IPS-18c (cell line): ENCODE measurements at regions not wholly inside any gene's neighbourhood (a gene's known extent, or its start where the extent isn't known, plus 50 kb on each side); places are given as distances from the start of the nearest gene placed in this dataset.
"Not testable (repeated sequence)": the region's sequence is repeated elsewhere in the genome, so short reads cannot be mapped to it uniquely, and the experiment has no call there.

ENCODE experiments used
- H3K4me3 ChIP-seq: 2 replicates; pipeline ENCODE4 v1.7.0; 2013; ENCODE audit warnings: low read depth, mild to moderate bottlenecking, low read length, moderate library complexity; ENCODE audit not compliant: insufficient read depth
- H3K9me3 ChIP-seq: one replicate; pipeline ENCODE4 v1.6.1; 2013; ENCODE audit warnings: mild to moderate bottlenecking, low read length, moderate library complexity; ENCODE audit not compliant: control insufficient read depth, insufficient read depth

DNA sequence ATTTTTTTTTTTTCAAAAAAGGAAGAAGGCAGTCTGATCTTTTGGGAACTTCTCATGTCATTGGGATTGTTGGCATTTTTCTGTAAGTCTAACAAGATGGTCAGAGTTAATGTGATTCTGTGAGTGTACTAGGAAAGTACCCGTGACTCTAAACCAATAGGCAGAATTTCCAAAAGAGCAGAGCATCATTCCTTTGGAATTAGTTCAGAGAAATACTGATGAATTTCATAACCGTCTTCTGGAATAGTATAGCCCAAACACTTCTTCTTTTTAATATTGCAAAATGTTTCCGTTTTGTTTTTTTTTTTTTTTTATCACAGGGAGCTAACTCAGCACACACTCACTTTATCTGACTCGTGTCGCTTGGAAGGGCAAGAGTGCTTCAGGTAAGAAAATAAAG is 407.4 kb downstream of the DTWD2 start:
- Histone ChIP-seq H3K4me3 (no peak overlapping the region), H3K9me3 (no peaks in the 10 kb centered on the region)

DNA sequence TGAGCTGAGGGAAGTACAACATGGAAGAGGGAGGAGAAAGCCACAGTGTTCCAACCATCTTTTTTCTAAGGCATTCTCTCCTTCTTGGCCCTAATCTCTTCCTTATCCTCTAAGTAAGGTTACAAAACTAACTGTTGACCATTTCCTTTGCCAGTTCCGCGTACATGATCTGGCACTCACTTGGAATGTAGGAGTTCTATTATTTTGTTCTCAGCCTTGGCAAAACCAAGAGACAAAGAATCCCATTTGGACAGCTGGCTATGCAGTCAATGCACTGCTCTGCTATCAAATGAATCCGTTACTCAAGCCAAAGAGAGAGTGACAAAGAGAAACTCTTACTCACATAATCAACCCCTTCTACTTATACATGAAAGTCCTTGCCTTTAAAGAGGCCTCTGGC is 410.3 kb downstream of the DTWD2 start:
- no peak overlapping the region for H3K4me3 ChIP-seq
- no peaks in the 10 kb centered on the region for H3K9me3 ChIP-seq

DNA sequence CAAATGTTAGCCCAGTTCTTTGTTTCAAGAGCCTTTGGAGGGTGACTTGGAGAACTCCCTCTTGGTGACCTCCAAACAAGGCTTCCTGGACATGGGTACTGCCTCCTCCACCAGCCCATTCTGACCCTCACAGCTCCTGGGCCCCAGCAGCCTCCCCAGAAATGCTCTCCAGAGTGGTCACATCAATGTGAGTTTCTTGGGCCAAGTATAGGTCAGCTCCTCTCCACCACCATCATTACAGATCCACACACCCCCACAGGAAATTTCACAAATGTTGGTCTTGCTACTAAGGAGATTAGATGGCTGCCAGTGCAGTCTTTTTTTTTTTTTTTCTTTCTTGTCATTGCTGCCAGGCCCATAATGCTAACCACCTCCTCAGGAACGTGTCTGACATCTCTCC is 410.7 kb downstream of the DTWD2 start:
- H3K9me3 ChIP-seq: no peaks in the 10 kb centered on the region
- H3K4me3 ChIP-seq: no peak overlapping the region

DNA sequence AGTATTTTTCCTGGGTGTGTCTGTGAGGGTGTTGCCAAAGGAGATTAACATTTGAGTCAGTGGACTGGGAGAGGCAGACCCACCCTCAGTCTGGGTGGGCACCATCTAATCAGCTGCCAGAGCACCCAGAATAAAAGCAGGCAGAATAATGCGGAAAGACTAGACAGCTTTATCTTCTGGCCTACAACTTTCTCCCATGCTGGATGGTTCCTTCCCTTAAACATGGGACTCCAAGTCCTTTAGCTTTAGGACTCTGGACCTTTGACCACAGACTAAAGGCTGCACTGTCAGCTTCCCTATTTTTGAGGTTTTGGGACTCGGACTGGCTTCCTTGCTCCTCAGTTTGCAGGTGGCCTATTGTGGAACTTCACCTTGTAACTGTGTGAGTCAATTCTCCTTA is 418.1 kb downstream of the DTWD2 start:
- H3K9me3 ChIP-seq: not testable (repeated sequence)

DNA sequence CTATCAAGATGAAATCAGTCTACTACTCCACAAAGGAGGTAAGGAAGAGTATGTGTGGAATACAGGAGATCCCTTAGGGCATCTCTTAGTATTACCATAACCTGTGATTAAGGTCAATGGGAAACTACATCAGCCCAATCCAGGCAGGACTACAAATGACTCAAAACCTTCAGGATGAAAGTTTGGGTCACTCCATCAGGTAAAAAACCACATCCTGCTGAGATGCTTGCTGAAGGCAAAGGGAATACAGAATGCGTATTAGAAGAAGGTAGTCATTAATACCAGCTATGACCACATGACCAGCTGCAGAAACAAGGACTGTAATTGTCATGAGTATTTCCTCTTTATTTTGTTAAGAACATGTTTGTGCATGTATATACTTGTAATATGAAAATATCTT is 418.8 kb downstream of the DTWD2 start:
- not testable (repeated sequence) for H3K9me3 ChIP-seq, H3K4me3 ChIP-seq

More for the DNA sequence above, 418.1 kb downstream of the DTWD2 start:
- H3K4me3 ChIP-seq: not testable (repeated sequence)

DNA sequence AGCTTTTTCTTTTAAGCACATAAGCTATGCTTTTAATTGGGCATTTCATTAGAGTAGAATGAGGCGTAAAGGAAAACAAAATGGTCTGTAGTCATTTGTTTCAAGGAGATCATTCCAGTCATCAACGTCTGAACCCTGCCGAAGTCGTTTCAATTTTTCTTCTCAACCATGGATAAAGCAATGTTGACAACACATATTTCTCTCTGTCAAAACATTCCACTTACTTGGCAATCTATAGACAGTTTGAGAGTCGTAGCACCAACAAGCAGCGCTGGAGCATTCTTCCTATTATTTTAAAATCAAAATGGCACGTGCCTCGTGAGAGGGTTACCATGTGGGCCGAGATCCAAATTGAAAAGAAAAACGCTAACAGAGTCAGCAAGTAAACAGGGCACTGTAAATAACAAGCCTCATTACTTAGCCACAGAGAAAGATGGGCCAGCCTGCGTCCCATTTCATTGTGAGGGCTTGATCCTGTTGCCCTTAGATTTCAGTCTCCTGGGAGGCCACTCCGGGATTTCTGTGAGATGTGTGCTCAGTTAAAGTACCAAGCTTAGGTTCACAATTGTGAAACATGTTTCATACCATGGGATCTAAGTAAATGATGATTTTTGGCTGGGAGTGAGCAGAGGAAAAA is 422.9 kb downstream of the DTWD2 start:
- Histone ChIP-seq H3K9me3 (no peaks in the 10 kb centered on the region), H3K4me3 (no peak overlapping the region)

DNA sequence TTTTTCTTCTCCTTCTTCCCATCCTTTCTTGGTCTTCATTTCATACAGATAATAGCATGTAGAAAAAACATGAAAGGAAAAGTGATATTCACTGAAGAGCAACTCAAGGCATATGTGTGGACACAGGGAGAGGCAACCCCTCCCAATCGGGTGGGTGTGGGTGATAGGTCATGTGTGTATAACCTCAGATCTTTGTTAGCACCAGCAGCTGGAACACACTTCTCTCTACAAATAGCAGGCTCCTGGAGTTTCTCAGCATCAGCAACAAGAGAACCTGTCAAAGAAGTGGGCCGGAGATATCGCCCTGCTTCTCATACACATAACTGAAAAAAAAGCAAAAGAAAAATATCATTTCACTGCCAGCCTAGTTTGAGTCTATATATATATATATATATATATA is 426.4 kb downstream of the DTWD2 start:
- no peak overlapping the region for H3K4me3 ChIP-seq
- no peaks in the 10 kb centered on the region for H3K9me3 ChIP-seq

DNA sequence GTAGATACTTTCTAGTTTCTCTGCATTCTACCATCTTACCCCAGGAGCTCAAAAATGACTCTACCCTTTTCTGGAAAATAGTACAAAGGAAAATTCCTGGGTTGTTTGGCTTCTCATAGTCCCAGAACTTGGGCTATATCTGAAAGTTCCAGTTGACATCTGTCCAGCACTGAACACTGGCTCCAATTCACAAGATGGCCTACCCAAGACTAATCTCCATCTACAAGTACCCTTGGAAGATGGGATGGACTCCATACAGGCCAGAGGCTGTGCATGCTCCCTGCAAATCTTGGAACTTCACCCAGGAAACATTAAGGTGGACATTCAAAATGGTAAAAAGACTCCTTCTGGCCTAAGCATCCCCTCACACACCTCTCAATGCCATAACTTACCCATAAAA is 427.1 kb downstream of the DTWD2 start:
- Histone ChIP-seq H3K4me3 (no peak overlapping the region), H3K9me3 (no peaks in the 10 kb centered on the region)

DNA sequence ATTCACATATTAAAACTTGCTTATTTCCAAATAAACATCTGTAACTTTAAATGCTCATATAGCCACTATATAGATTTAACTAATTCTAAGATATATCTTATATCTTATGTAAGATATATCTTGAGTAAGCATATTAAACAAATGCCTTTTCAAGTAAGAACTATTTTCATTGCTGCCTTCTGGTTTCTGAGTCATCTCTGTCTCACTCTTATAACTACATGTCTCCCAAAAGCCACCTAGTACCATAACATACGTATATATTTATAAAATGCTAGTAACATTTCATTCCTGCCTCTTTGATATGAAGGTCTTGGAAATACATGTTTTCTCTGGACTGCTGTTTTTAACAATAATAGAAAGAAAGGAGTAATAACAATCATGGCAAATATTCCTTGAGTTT is 429.5 kb downstream of the DTWD2 start:
- H3K4me3 ChIP-seq: no peak overlapping the region

DNA sequence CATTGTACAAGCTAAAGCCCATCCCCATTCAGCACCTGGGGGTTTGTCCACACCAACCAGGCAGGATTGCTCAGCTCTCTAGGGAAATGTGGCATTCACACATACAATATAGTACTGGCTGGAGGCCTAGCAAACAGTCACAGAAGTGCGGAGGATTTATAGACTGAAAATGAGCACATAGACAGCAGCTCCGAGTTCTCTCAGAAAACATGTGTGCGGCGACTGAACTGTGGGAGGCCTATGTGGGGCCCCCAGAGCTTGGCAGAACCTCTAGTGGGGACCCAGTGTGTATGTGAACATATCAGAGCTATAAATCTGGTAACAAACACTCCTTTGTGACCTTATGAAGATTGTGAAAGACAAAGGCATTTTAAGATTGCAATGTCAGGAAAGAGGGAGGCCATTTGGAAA is 431.1 kb downstream of the DTWD2 start:
- Histone ChIP-seq H3K4me3 (no peak overlapping the region), H3K9me3 (no peaks in the 10 kb centered on the region)

More for the DNA sequence above, 429.5 kb downstream of the DTWD2 start:
- no peaks in the 10 kb centered on the region for H3K9me3 ChIP-seq

DNA sequence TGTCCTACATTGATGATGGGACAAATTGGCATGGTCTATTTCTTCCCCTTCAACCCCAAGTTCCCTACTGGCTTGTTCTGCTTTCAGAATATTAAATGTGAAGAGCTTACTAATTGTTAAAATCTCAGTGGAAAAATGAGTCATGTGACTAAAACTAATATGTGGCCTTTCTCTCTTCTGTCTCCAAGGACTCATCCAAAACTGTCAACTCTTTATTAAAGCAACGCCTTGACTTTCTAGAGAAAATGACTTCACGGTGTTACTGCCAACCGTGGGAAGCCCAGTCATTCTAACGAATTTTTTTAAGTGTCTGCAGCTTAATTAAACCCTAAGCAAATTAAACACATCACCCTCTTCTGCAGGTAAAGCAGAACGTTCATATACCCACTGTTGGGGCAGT is 431.6 kb downstream of the DTWD2 start:
- no peak overlapping the region for H3K4me3 ChIP-seq
- no peaks in the 10 kb centered on the region for H3K9me3 ChIP-seq

DNA sequence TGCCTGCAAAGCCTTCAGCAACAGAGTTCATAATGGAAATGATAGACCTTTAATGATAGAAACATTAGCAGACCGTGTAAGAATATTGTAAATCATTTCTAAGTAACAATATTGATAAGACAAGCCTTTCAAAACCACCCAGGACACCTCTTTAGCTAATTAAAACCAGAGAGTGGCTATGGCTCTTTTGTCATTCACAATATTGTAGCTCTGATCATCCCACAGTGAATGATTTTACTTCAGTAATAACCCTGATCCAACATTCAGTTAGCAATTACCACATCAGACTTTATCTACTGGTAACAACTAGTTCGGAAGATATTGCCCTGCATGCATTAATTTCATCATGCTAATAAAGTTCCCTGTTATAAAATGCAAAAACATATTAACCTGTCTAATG is 432.6 kb downstream of the DTWD2 start:
- no peaks in the 10 kb centered on the region for H3K9me3 ChIP-seq
- H3K4me3 ChIP-seq: no peak overlapping the region

DNA sequence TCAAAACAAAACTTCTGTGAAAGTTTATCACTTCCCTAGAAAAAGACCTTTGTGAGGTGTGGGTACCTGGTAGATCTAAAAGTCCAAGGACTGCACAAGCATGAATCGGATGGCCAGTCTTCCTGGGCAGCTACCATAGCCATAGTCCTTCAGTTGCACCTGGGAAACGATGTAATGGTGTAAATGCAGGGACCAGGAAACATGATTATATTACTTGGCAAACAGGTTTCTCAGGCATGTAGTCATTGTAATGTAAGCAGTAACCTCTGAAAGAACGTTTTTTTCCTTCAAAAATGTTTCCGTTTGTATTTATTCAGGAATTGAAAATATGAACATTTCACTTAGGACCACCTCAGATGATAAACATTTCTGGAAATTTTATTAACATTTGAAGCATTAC is 433.4 kb downstream of the DTWD2 start:
- no peak overlapping the region for H3K4me3 ChIP-seq
- H3K9me3 ChIP-seq: no peaks in the 10 kb centered on the region

DNA sequence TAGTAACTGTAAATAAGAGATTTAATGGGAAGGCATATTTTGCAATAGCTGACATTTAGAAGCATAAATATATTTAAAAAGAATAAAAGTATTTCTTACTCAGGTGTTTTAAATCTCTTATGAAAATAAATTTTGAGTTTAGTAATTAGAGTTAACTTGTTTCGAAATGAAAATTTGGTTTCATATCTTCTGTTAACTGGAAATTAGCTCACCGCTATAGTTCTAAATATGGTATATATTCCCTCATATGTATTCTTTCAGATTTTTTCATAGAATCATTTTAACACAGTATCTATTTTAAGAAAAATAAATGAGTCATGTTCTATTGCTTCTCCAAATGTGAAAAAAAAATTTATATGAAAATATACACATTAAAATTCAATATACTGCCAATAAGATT is 434.1 kb downstream of the DTWD2 start:
- Histone ChIP-seq H3K4me3 (no peak overlapping the region), H3K9me3 (no peaks in the 10 kb centered on the region)

DNA sequence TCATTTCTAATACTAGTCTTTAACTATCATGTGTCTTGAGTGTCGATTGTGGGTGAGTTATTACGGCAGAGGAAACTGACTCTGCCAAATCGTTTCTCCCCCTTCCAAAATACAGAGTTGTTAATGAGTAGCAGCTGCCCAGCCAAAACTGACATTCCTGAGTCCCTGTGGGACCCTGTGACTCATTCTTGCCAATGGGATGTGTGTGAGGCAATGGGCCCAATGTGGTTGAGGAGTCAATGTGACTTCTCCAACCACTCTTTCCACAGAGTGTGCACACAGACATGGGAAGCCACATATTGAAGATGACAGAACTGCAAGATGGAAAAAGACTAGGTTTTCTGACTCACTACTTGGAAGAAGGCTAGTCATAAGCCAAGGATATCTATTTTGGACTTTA is 434.7 kb downstream of the DTWD2 start:
- Histone ChIP-seq H3K4me3 (no peak overlapping the region), H3K9me3 (no peaks in the 10 kb centered on the region)

DNA sequence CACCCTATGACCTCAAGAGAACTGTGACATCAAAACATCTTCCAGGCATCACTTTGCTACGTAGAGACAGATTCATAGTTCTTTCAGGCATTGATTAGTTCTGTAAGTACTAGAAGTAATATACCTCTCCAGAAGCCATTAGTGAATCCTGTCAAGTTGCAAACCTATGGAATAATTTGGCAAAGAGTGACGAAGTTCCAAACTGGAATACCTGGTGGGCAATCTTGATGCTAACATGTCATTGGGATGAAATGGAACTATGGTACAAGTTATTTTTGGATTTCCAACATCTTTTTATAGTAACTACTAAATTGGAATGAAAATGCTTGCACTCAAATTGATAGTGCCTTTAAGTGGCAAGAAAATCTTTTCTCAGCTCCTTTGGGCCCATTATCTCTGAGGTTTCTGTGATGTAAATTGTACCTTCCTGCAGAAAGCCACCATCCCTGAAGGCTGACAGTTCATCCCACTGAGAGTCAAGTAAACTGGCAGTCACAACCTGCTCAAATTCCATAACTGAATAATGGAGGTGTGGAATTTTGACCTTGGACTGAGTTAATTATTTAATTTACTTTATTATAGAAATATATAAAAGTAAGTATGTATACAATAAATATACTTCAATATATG is 435.5 kb downstream of the DTWD2 start:
- Histone ChIP-seq H3K4me3 (no peak overlapping the region), H3K9me3 (no peaks in the 10 kb centered on the region)

DNA sequence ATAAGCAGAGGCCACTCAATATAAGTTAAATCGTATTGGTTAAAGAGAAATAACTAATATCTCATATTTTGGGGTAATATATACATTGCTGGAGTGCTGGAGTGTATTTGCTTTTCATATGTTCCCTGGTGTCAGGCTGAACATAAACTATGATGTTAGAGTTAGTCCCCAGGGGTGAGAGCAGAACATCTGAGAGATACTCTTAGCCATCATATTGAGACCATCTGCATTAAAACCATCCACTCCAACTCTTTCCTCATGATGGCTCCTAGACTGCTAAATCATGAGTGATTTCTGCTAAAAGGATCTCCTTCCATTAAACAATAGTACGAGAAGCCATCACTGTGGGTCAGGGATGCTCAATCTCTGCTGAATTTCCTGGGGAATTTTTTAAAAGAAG is 436.2 kb downstream of the DTWD2 start:
- H3K9me3 ChIP-seq: no peaks in the 10 kb centered on the region
- no peak overlapping the region for H3K4me3 ChIP-seq

DNA sequence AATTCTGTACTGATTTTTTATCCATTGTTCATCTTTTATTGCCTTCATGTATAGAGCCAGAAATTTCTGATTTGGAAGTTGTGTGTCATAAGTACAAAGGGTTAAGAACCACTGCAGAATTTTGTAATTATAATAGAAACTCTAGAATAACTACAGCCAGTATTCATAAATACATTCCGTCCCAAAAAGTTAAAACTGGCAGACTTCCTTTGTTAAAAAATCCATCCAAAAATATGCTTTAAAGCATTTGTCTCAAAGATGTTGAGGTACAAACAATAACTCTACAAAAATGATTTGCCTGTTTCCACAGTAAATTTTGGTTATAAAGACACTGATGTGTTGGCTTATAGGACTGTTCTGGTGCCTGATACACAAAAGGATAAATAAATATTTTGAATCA is 436.6 kb downstream of the DTWD2 start:
- no peak overlapping the region for H3K4me3 ChIP-seq
- H3K9me3 ChIP-seq: no peaks in the 10 kb centered on the region

DNA sequence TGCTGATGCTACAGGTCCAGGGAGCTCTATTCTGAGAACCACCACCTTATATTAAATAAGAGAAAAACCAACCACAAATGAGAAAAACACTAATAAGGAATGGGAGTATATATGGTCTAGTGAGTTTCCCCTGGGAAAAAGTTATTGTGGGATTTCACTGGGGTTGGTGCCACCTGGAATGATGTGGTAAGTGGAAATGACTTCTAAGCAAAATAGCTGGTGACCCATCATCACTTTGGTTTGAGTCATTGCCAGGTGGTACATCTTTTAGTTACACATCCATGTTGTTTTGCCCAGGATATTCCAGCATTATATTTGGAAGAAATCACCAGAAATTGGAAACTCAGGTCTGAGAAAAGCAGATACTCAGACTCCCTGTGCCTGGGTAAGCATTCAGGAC is 437.3 kb downstream of the DTWD2 start:
- Histone ChIP-seq H3K4me3 (no peak overlapping the region), H3K9me3 (no peaks in the 10 kb centered on the region)
